Anterior cingulate cortex (tissue), 58 donors: ENCODE measurements at regions not wholly inside any gene's neighbourhood (a gene's known extent, or its start where the extent isn't known, plus 50 kb on each side); places are given as distances from the start of the nearest gene placed in this dataset.
"Not testable (repeated sequence)": the region's sequence is repeated elsewhere in the genome, so short reads cannot be mapped to it uniquely, and the experiment has no call there.

Experiments
- DNase-seq, 58 donors: peaks; one replicate each; lab custom pipeline; 2025; lab: John Stamatoyannopoulos, UW

DNA sequence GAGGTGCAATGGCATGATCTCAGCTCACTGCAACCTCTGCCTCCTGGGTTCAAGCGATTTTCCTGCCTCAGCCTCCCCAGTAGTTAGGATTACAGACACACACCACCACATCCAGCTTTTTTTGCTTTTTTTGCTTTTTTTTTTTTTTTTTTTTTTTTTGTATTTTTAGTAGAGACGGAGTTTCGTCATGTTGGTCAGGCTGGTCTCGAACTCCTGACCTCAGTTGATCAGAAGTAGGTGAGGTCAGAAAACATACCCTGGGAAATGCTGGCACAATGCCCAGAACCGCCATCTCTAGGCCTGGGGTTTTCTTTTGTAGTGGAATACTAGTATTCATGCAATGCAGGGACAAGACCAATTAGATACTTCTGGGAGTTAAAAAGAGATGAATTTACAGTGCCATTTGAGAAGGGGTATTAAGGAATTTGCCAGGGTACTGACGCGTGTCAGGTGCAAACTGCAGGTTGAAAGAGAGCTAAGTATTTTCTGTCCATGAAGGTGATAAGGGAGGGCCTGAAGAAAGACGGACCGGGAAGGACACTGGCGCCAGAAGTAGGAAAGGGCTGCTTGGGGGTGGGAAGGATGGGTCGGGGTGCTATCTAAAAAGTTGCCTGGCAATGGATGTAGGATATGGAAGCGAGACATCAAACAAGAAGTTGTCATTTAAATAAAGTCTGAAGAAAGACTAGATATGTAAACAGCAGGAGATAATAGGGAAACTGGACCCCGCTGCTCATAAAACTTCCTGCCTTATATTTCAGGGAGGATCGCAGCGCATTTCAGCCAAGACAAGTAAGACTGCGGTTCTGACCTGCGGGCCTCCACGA is 95.8 kb downstream of the PPIAL4G start:
- peak in 2 of 58 donors; percentile 9 to 12 for DNase-seq

DNA sequence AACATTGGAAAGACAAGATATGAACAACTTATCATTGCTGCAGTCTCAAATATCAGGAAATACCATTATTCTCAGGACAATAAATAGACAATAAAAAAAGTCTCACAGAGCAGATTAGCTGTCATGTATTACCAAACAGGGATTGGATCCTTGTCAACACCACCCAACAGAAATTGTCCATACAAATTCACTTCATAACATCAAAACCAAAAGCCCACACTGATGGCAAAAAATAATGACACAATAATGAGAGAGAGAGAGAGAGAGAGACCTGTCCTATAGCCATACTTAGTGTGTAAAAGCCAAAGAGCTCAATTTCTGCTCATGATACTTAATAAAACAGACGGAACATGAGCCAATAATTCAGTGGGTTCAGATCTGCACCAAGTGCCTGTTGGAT is 96.5 kb downstream of the PPIAL4G start:
- DNase-seq: no peak

DNA sequence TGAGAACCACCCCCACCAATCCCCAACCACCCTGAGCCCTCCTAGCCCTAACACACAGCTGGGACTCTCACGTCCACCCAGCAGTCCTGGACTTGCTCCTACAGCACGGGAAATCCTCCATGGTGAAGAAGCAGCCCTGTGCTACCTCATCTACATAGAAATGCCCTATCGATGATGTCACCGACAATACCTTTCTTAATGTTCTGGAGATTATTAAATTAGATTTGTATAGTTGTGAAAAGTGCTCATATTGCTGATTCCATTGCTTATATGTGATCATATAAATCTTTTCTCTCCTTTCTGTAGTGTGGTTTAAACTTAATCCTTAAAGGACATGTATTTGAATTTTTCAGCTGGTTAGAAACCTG is 97.1 kb downstream of the PPIAL4G start:
- not testable (repeated sequence) for DNase-seq

DNA sequence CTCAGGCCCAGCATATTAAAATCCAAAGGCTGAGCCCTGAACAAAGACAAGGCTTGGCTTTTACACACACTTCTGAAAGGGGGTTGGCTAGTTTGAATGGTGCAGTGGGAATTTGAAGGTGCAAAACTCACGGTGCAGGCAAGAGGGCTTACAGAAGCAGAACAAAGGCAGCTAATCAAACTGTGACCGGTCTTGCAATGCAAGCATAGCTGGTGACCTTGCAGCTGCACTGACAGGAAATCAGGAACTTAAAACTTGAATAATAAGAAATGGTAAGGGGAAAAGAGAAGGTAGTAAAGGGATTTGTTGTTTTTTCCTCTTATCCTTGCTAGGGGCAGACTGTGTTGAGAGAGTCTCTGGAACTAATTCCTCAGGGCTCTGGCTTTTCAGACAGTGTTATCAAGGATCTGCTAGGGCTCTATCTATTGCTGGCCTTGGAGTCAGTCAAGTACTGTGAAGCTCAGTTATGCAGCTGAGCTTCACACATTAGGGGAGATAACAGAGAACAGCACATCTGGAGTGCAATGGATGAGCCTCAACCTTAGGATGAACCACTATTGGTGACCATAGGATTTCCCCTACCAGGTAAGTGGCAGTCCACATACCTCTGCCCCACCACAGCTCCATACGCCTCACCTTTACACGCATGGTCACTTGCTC is 97.6 kb downstream of the PPIAL4G start:
- no peak for DNase-seq

DNA sequence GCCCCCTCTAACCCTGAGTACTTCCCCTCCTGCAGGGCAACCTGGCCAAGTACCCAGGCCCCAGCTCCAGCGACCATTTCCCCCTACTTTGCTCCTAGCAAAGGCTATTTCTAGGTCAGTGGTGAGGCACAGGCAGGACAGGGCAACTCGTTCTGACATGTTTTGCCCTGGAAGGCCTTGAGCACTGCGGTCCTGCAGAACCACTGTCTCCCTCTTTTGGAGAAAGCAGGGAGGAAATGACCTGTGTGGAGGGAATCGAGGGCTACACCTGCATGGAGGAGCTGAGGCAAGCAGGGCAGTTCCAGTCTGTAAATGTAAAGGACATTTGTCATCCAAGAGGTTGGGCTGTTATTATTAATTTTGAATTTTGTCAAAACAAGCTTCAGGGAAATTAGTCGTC is 99.1 kb downstream of the PPIAL4G start:
- no peak for DNase-seq

DNA sequence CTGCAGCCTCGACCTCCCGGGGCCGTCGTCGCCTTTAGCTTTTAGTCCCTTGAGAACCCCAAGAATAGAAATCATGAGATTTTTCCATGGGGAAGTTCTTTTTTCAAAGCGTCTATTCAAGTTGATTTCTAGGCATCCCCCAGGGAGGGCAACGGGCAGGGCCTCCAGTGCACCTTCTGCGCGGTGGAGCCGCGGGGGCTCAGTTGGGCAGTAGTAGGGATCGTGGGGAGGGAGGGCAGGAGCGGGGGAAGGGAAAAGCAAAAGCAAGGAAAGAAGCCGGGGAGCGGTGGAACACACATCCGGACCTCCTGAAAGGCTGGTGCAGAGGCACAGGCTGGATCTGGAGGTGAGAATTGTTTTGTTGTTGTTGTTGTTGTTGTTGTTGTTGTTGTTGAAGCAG is 103.4 kb downstream of the PPIAL4G start:
- no peak for DNase-seq

DNA sequence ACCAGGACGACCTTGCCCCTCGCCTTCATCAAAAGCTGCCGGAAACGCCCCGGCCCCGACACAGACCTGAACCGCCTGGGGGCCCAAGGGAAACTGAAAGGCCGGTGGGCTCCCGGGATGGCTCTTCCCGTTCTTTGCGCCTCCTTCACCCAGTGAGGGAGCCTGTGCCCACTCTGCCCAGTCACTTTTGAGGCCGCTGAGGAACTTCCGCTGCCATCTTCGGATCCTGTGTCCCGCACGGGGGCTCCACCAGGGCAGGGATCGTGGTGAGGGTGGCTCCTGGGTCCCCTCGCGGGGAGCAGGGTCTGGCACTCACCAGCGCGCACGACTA is 104.0 kb downstream of the PPIAL4G start:
- no peak for DNase-seq

DNA sequence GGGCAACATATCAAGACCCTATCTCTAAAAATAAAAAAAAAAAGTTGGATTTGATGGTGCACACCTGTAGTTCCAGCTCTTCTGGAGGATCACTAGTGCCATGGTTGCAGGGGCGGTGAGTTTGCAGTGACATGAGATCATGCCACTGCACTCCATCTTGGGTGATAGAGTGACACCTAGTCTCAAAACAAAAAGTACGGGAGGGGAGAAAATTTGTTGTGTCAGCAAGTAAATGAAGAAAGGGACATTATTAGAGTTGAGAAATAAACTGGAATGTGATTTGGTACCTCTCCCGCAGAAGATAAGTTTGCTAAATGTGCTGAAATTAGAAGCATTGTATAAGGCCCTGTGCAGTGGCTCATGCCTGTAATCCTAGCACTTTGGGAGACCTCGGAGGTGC is 105.1 kb downstream of the PPIAL4G start:
- not testable (repeated sequence) for DNase-seq

DNA sequence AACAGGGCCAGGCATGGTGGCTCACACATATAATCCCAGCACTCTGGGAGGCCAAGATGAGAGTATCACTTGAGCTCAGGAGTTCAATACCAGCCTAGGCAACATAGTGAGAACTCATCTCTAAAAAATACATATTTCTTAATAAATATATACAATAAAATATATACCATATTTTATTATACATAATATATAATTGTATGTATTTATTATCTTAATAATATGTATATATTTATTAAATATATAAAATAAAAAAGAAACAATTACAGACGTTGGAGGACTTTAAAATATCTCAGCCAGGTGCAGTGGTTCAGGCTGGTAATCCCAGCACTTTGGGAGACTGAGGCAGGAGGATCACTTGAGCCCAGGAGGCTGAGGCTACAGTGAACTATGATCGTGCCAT is 106.1 kb downstream of the PPIAL4G start:
- not testable (repeated sequence) for DNase-seq

DNA sequence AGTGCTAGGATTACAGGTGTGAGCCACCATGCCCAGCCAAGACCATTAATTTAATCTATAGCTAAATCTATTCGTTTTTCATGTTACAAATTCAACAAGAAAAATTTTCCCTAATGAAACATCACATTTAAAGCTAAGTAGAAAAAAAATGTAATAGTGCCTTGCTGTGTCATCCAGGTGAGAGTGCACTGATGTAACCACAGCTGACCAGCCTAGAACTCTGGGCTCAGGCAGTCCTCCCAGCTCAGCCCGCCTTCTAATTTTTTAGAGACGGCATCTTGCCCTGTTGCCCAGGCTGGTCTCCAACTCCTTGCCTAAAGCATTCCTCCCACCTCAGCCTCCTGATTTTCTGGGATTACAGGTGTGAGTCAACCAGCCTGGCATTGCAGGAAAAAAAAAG is 109.0 kb downstream of the PPIAL4G start:
- no peak for DNase-seq

DNA sequence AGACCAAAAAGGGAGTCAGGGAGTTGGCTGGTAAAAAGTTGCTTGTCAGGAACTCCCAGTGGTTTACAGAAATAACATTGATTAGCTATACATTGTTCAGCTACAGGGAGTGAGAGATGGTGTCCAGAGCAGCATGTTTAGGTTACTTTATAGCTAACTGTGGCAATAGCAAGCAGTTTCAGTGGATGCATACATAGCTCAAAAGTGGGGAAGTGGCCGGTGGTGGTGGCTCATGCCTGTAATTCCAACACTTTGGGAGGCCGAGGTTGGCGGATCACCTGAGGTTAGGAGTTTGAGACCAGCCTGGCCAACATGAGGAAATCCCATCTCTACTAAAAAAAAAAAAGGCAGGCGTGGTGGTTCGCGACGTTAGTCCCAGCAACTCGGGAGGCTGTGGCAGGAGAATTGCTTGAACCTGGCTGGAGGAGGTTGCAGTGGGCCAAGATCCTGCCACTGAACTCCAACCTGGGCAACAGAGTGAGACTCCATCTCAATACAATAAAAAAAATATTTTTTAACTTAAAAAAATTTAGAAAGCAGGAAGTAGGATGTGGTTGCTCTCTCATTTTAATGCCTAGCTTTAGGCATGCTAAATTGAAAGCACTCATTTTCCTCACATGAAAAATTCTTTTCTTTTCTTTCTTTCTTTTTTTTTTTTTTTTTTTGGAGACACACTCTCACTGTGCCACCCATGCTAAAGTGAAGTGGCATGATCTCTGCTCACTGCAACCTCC is 109.7 kb downstream of the PPIAL4G start:
- DNase-seq: no peak

DNA sequence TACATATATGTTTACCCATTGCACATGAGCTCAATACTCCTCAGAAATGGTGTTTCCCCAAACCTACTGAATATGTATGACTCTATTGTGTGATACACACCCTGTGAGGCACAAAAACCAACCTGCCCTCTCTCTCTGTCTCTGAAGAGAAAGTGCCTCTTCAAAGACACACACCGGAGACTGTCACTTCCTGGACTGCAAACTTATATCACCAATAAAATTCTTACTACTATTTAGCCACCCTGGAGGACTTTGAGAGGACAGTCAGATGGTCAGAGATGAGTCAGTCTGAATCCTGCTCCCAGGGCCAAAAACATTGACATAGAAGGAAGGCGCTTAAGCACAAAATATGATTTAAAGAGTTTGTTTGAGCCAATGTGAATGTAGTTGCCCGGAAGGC is 110.4 kb downstream of the PPIAL4G start:
- DNase-seq: no peak

DNA sequence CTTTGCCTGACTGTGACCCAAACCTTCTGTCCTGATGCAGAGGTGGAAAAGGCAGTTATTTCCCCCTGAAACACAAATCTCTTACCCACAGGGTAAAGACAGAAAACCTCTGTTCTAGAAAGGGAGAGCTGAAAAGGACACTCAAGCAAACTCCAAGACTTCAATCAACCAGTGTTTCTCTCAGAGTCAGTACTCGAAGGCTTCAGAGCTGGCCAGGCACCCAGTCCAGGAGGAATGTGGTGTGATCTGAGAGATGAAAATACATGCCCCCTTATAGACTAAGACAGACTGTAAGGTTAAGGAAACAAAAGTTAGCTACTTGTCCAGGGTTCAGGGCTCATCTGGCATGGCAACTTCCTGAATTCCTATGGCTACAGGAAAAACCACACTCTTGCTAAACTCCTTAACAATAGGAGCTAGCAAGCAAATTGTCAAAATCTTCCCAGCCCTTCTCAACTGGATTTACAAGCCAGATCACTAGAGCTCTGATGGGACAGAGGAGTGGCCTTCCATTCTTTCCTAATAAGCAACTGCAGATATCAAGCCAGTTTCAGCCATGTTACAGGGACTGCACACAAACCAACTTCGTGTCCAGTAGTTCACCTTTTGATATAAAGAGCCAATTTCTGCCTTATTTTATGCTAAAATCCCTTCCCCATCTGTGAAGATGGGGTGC is 110.9 kb downstream of the PPIAL4G start:
- not testable (repeated sequence) for DNase-seq

DNA sequence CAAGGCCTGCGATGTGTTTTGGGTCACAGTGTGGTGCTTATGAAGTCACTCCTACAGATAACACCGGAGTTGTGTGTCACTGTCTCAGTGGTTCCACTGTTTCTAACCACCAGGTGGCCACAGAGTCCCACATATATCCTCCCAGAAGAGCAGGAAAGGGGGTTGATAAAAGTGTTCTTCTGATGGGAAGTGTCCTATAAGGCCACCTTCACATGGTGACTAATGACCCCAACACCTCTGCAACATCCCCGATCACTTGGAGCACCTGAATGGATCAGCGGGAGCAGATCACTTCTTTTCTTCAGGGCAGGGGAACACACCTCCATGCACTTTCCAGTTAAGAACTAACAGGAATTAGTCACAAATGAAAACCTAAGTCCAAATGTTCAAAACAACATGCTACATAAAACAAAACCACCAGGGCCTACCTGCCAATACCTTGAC is 111.5 kb downstream of the PPIAL4G start:
- peak in 50 of 58 donors; percentile 4 to 77 (median 35) for DNase-seq

DNA sequence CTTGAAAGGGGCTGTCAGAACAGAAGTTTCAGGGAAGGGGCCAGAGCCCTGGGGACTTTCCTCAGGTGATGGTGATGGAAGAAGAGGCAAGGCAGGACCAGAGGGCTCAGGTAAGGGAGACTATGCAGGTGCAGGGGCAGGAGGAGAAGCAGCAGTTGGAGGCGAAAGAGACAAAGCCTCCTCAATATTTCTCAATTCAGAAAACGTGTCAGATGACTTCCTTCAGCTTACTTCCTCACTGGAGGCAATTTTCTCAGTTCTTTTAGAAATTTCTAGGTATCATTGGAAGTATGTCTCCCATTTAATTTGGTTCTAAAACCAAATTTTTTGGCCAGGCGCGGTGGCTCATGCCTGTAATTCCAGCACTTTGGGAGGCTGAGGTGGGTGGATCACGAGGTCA is 112.4 kb downstream of the PPIAL4G start:
- not testable (repeated sequence) for DNase-seq

DNA sequence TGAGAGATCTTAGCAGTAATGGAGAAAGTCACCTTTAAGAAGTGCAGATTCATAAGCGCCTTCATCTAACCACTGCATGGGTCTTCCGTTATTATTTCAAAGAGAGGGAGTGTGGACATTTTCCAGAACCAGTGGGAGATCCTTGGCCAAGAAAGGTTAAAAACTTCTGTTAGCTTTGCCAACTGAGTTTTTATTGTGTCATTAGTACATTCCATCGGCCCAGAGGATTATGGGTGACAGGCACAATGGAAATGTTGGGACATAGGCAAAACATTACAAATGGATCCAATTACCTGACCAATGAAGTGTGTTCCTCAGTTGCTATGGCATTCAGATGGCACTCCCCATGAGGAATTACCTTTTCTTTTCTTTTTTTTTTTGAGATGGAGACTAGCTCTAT is 115.5 kb downstream of the PPIAL4G start:
- no peak for DNase-seq

DNA sequence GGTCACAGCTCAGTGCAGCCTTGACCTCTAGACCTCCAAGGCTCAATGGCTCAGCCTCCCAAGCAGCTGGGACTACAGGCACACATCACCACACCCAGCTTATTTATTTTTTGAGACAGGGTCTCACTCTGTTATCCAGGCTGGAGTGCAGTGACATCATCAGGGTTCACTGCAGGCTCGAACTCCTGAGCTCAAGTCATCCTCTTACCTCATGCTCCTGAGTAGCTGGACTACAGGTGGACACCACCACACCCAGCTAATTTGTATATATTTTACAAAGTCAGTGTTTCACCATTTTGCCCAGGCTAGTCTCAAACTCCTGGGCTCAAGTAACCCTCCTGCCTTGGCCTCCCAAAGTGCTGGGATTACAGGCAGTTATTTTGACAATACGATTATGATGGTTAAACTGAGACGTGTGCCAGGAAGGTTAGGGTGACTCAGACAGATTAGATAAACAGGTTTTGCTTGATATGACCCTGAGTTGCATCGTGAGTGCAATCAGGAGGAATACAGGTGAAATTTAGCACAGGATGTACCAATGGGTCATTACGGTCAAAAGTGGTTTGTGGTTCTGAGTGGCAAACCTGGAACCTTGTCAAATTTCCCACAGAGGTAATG is 116.9 kb downstream of the PPIAL4G start:
- not testable (repeated sequence) for DNase-seq

DNA sequence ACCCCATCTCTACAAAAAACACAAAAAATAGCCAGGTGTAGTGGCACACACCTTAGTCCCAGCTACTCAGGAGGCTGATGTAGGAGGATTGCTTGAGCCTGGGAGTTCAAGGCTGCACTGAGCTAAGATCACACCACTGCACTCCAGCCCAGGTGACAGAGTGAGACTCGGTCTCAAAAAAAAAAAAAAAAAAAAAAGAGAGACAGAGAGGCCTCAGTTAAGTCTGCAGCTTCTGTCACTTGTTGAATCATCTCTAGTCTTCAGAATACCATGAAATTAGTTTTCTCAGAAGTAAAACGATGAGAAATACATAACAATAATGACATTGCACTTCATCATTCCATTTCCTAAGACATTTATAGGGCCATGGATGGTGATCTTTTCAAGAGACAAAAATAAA is 118.0 kb downstream of the PPIAL4G start:
- not testable (repeated sequence) for DNase-seq

DNA sequence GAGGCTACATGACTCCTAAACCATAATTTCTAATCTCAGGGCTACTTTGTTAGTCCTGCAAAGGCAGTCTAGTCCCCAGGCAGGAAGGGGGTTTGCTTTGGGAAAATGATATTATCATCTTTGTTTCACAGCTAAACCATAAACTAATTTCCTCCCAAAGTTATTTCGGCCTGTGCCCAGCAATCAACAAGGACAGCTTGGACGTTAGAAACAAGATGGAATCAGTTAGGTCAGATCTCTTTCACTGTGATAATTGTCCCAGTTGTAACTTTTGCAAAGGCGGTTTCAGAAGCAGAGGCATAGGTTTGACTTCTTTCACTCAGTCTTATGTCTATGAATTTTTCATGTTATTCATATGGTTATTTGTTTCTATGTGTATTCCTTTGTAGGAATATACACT is 119.1 kb downstream of the PPIAL4G start:
- DNase-seq: not testable (repeated sequence)

DNA sequence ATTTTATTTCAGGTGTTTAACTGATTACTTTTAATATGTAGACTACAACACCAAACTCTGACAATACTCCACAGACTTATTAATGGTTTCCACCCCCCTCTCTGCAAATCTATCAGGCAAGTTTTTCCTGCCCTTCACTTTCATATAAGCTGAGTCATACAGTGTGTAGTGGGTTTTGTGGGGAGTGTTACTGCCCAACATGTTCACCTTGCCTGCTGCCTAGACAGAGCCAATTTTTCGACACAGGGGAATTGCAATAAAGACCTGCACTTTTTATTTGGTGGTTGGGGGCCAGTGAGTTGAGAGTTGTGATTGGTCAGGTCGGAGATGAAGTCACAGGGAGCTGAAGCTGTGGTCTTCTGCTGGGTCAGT is 119.7 kb downstream of the PPIAL4G start:
- no peak for DNase-seq
